Esophagus mucosa (tissue), 1 donor: ENCODE measurements at regions not wholly inside any gene's neighbourhood (a gene's known extent, or its start where the extent isn't known, plus 50 kb on each side); places are given as distances from the start of the nearest gene placed in this dataset.

Experiments used
- ATAC-seq: fragments of 200-7000 bp; cut with Tn5 transposase; one replicate; pipeline ENCODE4 v1.9.1; 2020
- donor health status: DM: yes; HTN: yes; CAD: no.

GRCh38 chr5:82802954-82803353 is 274.2 kb downstream of the TMEM167A start:
- no peak for ATAC-seq

GRCh38 chr5:82800826-82801225 is 276.4 kb downstream of the TMEM167A start:
- no peak for ATAC-seq

DNA sequence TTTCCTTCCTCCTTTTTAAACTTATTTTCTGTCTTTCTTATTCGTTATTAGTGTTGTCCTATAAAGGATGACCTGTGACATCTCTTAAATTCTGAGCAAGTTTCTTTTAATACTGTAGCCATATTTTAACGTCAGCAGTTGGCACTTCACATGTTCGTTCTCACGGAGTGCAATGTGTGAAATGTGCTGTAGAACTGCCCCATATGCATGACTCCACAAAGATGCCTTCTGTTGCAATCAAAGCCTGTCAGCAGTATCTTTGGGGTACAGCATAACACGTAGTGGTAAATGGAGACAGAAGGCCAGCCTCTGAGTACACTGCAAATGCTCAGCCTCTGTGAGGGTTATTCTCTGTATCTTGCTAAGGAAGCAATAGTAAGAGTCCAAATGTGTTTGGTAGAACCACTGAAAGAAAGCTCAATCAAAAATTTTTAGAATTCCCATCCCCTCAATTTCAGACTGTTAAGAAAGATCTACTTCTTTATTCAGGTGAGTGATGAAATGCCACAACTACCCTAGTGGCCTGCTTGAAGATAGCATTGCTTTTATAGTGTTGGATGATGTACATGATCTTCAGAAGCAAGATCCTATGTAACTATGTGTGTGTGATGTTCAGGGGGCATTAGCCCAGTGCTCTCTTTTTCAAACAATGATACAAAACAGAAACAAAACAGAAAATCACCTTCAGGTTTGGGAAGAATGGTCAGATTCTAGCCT is 277.7 kb downstream of the TMEM167A start:
- no peak for ATAC-seq

DNA sequence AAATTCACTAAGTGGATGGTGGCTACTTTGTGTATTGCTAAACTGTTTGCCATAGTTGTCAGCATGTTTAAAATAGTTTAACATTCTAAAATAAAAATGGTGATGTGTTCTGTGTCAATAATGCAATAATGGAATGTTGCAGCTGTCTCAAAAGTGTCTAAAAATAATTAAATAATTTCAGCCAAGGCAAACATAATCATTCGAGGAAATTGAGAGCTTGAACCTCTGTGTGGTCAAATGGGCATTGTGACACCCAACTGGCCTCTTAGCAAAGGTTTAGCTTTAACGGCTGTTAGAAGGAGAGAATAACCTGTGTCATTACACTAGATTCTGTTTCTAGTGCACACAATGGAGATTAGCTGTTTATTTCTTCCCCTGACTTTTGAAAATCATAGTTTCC is 278.5 kb downstream of the TMEM167A start:
- ATAC-seq, result no peak

DNA sequence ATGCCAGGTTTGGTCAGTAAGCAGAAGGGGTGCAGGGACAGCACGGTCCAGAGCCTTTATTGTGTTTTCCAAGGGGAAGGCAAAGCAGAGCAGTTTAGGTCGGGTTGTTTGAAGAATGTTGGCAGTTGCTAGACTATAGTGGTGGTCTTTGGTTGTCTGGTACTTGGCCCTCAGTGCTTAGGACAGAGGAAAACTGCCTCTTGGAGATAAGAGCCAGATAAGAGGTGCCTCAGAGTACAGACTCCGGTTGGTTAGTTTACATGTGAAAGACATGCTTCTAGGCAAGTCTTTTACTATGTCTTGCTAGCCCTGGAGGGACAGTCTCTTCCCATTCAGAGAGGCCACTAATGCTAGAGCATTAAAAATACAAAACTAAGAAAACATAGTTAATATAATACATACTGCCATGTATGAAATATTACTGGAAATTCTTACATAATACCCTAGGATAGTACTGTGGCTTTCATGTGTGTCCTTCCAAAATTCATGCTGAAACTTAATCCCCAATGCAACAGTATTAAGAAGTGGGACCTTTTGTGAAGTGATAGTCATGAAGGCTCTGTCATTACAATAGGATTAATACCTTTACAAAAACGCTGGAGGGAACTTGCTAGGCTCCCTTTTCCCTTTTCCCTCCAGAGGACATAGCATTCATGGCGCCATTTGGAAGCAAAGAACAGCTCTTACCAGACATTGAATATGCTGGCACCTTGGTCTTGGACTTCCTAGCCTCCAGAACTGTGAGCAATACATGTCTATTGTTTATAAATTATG is 280.4 kb downstream of the TMEM167A start:
- ATAC-seq, result no peak

GRCh38 chr5:82794876-82795275 is 282.3 kb downstream of the TMEM167A start:
- ATAC-seq, result no peak

- no peak for ATAC-seq
Observed at GRCh38 chr5:82793808-82794419, 283.3 kb downstream of the TMEM167A start.

DNA sequence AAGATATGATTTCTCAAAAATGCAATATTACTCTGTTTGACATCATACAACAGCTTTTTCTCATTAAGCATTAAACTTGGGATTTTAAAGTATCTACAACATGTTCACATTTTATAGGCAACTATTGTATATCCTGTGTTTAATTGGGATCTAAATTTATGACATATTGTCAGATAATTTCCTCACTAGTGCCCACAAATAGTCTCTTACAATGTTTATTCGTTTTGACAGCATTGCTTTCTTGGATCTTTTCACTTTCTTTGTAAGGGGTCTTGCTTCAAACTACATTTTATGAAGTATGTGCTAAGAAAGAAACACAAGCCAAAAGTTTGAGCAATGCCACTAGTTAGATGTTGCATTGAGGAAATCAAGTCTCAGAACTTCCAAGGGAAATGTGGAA is 285.1 kb downstream of the TMEM167A start:
- no peak for ATAC-seq

GRCh38 chr5:82789095-82789494 is 288.1 kb downstream of the TMEM167A start:
- ATAC-seq, result no peak

GRCh38 chr5:82786748-82787147 is 290.4 kb downstream of the TMEM167A start:
- ATAC-seq, result no peak

- ATAC-seq, result no peak
Observed at GRCh38 chr5:82785882-82786509, 291.2 kb downstream of the TMEM167A start.

- ATAC-seq, result no peak
Observed at GRCh38 chr5:82785456-82785855, 291.7 kb downstream of the TMEM167A start.

GRCh38 chr5:82784521-82784920 is 292.7 kb downstream of the TMEM167A start:
- no peak for ATAC-seq

GRCh38 chr5:82777106-82777505 is 300.1 kb downstream of the TMEM167A start:
- ATAC-seq, result no peak

GRCh38 chr5:82772281-82772680 is 304.9 kb downstream of the TMEM167A start:
- no peak for ATAC-seq

DNA sequence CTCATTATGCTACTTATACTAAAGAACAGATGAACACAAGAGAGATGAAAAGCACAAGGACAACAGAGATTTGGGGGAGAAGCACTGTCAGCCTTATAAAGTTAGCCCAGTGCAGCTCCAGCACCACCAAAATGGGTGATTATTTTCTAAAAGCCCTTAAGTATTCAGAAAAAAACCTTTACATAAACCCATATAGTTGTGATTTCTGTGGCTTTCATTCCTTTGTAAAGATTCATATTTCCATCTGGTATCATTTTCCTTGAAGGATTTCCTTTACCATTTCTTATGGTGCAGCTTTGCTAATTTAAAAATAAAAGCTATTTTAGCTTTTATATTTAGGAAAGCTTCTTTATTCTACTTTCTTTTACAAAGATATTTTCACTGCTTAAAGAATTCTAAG is 311.0 kb downstream of the TMEM167A start:
- ATAC-seq, result no peak

- no peak for ATAC-seq
Observed at GRCh38 chr5:82765765-82766164, 311.4 kb downstream of the TMEM167A start.

DNA sequence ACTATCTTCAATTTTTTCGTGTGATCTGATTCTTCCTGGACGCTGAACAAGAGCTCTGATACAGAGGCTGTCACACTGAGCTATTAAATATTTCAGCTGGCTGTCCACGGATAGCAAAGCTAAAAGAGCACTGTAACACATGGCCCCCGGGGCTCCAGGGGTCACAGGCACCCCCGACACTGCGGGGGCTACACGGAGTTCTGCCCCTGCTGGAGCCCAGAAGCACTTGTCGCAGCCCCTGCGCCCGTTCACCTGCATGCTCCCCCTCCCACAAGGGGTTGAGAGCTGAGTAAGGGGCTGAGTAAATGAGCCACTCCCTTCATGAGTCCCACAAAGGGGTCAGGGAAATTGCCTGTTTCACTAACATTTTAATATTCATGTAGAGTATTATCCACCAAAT is 316.3 kb downstream of the TMEM167A start:
- no peak for ATAC-seq

- no peak for ATAC-seq
Observed at GRCh38 chr5:82758881-82759280, 318.3 kb downstream of the TMEM167A start.

- no peak for ATAC-seq
Observed at GRCh38 chr5:82754759-82755158, 322.4 kb downstream of the TMEM167A start.

DNA sequence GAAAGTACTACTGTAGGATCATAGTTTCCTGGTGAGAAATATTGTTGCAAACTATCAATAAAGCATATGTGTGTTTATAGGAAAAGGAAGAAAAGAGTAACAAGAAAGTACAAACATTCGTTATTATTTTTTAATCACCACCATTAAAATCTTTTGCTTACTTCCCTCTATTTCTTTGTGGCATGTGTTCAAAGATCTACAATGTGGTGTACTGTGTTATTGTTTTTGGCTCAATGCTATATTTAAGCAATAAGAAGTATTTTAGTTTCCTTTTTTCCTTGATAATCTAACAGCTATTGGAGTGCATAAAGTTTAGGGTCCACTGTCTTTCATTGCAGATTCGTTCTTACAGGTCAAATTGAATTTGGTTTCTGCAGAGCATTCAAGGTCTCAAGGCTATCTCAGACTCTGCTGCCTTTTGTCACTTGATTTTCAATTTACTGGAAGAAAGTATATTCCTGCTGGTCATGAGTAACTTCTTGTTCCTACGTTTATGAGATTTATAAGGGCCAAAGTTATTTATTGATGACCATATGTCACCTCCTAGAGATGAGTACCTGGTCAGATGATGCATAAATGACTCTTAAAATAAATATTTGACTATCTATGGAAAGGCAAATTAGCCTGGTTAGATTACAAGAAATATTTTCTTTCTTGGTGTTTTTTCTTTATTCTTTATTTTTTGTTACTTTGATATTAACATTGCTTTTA is 323.0 kb downstream of the TMEM167A start:
- ATAC-seq, result no peak

GRCh38 chr5:82753374-82753773 is 323.8 kb downstream of the TMEM167A start:
- ATAC-seq, result no peak

- ATAC-seq, result no peak
Observed at GRCh38 chr5:82749461-82749820, 327.8 kb downstream of the TMEM167A start.
